ENCODE measurements at regions not wholly inside any gene's neighbourhood (a gene's known extent, or its start where the extent isn't known, plus 50 kb on each side); places are given as distances from the start of the nearest gene placed in this dataset.

GRCh38 chr5:167723254-167723871 is 568.1 kb upstream of the WWC1 start:
- DNase-seq, result peak; percentile 87

GRCh38 chr5:167725264-167725663 is 566.2 kb upstream of the WWC1 start:
- DNase-seq, result peak; percentile 66

- no peak for DNase-seq
Observed at GRCh38 chr5:167725741-167726140, 565.7 kb upstream of the WWC1 start.

- DNase-seq, result peak; percentile 69
Observed at GRCh38 chr5:167726642-167727041, 564.8 kb upstream of the WWC1 start.

GRCh38 chr5:167730121-167730520 is 561.3 kb upstream of the WWC1 start:
- DNase-seq, result peak; percentile 98

GRCh38 chr5:167730656-167731055 is 560.8 kb upstream of the WWC1 start:
- DNase-seq, result no peak

- peak; percentile 44 for DNase-seq
Observed at GRCh38 chr5:167731951-167732350, 559.5 kb upstream of the WWC1 start.

- no peak for DNase-seq
Observed at GRCh38 chr5:167732499-167732898, 558.9 kb upstream of the WWC1 start.

GRCh38 chr5:167736992-167737391 is 554.5 kb upstream of the WWC1 start:
- no peak for DNase-seq

GRCh38 chr5:167743695-167744464 is 547.6 kb upstream of the WWC1 start:
- DNase-seq, result peak; percentile 97

- DNase-seq, result no peak
Observed at GRCh38 chr5:167745868-167746267, 545.6 kb upstream of the WWC1 start.

GRCh38 chr5:167750586-167750985 is 540.9 kb upstream of the WWC1 start:
- DNase-seq, result peak; percentile 77

- no peak for DNase-seq
Observed at GRCh38 chr5:167752936-167753335, 538.5 kb upstream of the WWC1 start.

GRCh38 chr5:167753725-167754490 is 537.5 kb upstream of the WWC1 start:
- DNase-seq, result no peak

GRCh38 chr5:167754501-167755021 is 536.9 kb upstream of the WWC1 start:
- DNase-seq, result peak; percentile 88

GRCh38 chr5:167755420-167755819 is 536.0 kb upstream of the WWC1 start:
- DNase-seq, result no peak

GRCh38 chr5:167759057-167759821 is 532.2 kb upstream of the WWC1 start:
- peak; percentile 97 for DNase-seq

GRCh38 chr5:167763772-167764171 is 527.7 kb upstream of the WWC1 start:
- peak; percentile 94 for DNase-seq

GRCh38 chr5:167764641-167765289 is 526.7 kb upstream of the WWC1 start:
- DNase-seq, result peak; percentile 74

GRCh38 chr5:167765352-167765751 is 526.1 kb upstream of the WWC1 start:
- DNase-seq, result peak; percentile 65

- no peak for DNase-seq
Observed at GRCh38 chr5:167766957-167767356, 524.5 kb upstream of the WWC1 start.

GRCh38 chr5:167767795-167768194 is 523.6 kb upstream of the WWC1 start:
- DNase-seq, result peak; percentile 80
